ENCODE measurements at regions not wholly inside any gene's neighbourhood (a gene's known extent, or its start where the extent isn't known, plus 50 kb on each side); places are given as distances from the start of the nearest gene placed in this dataset.
"Not testable (repeated sequence)": the region's sequence is repeated elsewhere in the genome, so short reads cannot be mapped to it uniquely, and the experiment has no call there.

- DNase-seq, result no peak
Measured at GRCh38 chr6:91082311-91082832, 495.5 kb upstream of the MAP3K7 start.

GRCh38 chr6:91081452-91082067, 494.7 kb upstream of the MAP3K7 start:
- DNase-seq, result peak; percentile 58

GRCh38 chr6:91080871-91081270, 494.0 kb upstream of the MAP3K7 start:
- DNase-seq, result no peak

- no peak for DNase-seq
Measured at GRCh38 chr6:91079969-91080368, 493.1 kb upstream of the MAP3K7 start.

- DNase-seq, result no peak
Measured at GRCh38 chr6:91075244-91075976, 488.5 kb upstream of the MAP3K7 start.

GRCh38 chr6:91063362-91063761, 476.5 kb upstream of the MAP3K7 start:
- DNase-seq, result no peak

GRCh38 chr6:91057689-91058088, 470.8 kb upstream of the MAP3K7 start:
- no peak for DNase-seq

- no peak for DNase-seq
Measured at GRCh38 chr6:91055959-91056358, 469.1 kb upstream of the MAP3K7 start.

GRCh38 chr6:91052473-91053450, 465.9 kb upstream of the MAP3K7 start:
- not testable (repeated sequence) for DNase-seq

GRCh38 chr6:91045161-91045560, 458.3 kb upstream of the MAP3K7 start:
- no peak for DNase-seq

- no peak for DNase-seq
Measured at GRCh38 chr6:91043751-91044150, 456.9 kb upstream of the MAP3K7 start.

GRCh38 chr6:91042656-91043055, 455.8 kb upstream of the MAP3K7 start:
- DNase-seq, result no peak

- no peak for DNase-seq
Measured at GRCh38 chr6:91033964-91034363, 447.1 kb upstream of the MAP3K7 start.

- no peak for DNase-seq
Measured at GRCh38 chr6:91031581-91031980, 444.7 kb upstream of the MAP3K7 start.

- no peak for DNase-seq
Measured at GRCh38 chr6:91029211-91029610, 442.3 kb upstream of the MAP3K7 start.

GRCh38 chr6:91023529-91023928, 436.7 kb upstream of the MAP3K7 start:
- no peak for DNase-seq

- DNase-seq, result no peak
Measured at GRCh38 chr6:91020744-91021143, 433.9 kb upstream of the MAP3K7 start.

GRCh38 chr6:91018586-91018985, 431.7 kb upstream of the MAP3K7 start:
- no peak for DNase-seq

GRCh38 chr6:91013511-91013910, 426.6 kb upstream of the MAP3K7 start:
- peak; percentile 42 for DNase-seq

- DNase-seq, result no peak
Measured at GRCh38 chr6:90997076-90997475, 410.2 kb upstream of the MAP3K7 start.

- DNase-seq, result no peak
Measured at GRCh38 chr6:90993770-90994169, 406.9 kb upstream of the MAP3K7 start.

GRCh38 chr6:90989763-90990162, 402.9 kb upstream of the MAP3K7 start:
- no peak for DNase-seq

GRCh38 chr6:90984066-90984465, 397.2 kb upstream of the MAP3K7 start:
- DNase-seq, result no peak

All from NCI-H774 (cell line).